ENCODE measurements at regions not wholly inside any gene's neighbourhood (a gene's known extent, or its start where the extent isn't known, plus 50 kb on each side); places are given as distances from the start of the nearest gene placed in this dataset.

DNA sequence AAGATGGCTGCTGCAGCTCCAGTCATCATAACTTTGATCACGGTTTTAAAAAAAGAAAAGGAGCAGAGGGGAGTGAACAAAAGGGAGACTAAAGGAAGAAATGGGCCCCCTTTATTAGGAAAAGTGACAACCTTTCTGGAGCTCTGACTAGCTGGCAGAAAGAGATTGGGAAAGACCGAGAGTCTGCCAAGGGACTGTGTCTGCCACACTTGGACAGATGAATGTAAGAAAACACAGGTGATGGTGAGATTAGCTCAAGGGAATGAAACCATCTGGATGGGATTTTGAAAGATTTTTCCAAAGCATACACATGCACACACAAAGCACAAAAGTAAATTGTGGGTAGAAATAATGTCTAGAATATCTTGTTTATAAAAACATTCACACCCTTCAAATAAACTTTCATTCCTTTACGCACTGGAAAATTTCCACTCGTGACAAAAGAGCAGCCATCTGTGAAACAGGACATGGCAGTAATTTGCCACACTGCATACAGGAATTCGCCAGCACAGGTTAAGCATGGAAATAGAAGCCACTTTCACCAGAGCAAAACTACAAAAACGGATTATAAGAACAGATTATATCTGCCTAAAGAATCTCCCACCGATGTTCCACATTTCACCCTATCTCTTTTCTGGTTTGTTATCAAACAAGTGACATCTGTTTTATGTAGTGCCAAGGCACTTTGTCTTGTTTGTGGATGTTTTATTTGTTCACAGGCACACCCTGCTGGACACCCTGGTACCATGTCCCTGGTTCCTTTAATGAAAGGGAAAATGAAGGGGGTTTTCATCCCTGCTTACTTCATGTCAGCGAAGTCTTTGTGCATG is 819.5 kb downstream of the DIAPH3 start:
- Histone ChIP-seq H4K20me1 (ENCODE audit: control insufficient read depth, insufficient read depth, low read depth, low read length) (no peaks in the 10 kb centered on the region), H3K4me2 (ENCODE audit: low read length) (no peak overlapping the region), H3K4me3 (ENCODE audit: low read length) (no peak overlapping the region), H3K4me1 (ENCODE audit: control insufficient read depth, low read length) (no peaks in the 10 kb centered on the region), H3K79me2 (ENCODE audit: control insufficient read depth, low read length) (no peaks in the 10 kb centered on the region), H3K36me3 (ENCODE audit: control insufficient read depth, low read length) (no peaks in the 10 kb centered on the region), H3K27ac (ENCODE audit: low read depth, low read length) (no peak overlapping the region), H3K9me3 (ENCODE audit: control insufficient read depth, insufficient read depth, low read length) (no peaks in the 10 kb centered on the region), H3K9me2 (replicated peaks; ENCODE audit: control insufficient read depth, low read length) (no peaks in the 10 kb centered on the region), H3K27me3 (ENCODE audit: control insufficient read depth, low read length) (no peaks in the 10 kb centered on the region), H3F3A (ENCODE audit: control insufficient read depth, insufficient read depth) (no peaks in the 10 kb centered on the region)
- TF ChIP-seq EZH2phosphoT487 (IDR thresholded peaks at IDR 0.05; ENCODE audit: borderline replicate concordance, low read length), result no peak
- TF ChIP-seq, protein P1, sequence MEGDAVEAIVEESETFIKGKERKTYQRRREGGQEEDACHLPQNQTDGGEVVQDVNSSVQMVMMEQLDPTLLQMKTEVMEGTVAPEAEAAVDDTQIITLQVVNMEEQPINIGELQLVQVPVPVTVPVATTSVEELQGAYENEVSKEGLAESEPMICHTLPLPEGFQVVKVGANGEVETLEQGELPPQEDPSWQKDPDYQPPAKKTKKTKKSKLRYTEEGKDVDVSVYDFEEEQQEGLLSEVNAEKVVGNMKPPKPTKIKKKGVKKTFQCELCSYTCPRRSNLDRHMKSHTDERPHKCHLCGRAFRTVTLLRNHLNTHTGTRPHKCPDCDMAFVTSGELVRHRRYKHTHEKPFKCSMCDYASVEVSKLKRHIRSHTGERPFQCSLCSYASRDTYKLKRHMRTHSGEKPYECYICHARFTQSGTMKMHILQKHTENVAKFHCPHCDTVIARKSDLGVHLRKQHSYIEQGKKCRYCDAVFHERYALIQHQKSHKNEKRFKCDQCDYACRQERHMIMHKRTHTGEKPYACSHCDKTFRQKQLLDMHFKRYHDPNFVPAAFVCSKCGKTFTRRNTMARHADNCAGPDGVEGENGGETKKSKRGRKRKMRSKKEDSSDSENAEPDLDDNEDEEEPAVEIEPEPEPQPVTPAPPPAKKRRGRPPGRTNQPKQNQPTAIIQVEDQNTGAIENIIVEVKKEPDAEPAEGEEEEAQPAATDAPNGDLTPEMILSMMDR (IDR thresholded peaks at IDR 0.05; ENCODE audit: low read depth, low read length, poor library complexity, severe bottlenecking), result no peak

DNA sequence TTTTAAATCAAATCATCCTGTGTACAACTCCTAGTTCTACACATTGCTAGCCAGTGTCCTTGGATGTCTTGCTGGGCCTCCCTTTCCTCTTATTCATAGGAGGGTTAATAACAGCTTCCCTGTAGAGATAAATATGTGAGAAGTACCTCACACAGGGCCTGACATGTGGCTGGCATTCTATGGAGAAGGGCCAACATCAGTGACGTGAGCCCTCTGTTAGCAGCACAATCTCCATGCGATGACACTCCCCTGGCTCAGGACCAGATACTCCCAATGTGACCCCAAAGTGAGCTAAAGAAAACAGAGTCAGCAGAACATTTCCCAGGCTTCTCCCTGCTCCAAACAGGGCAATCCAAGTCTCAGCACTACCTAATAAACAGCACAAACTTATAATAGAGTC is 818.4 kb downstream of the DIAPH3 start:
- Histone ChIP-seq H3K27ac (ENCODE audit: low read depth, low read length) (no peak overlapping the region), H3K4me2 (ENCODE audit: low read length) (no peak overlapping the region), H4K20me1 (ENCODE audit: control insufficient read depth, insufficient read depth, low read depth, low read length) (no peaks in the 10 kb centered on the region), H3K4me1 (ENCODE audit: control insufficient read depth, low read length) (no peaks in the 10 kb centered on the region), H3K9me3 (ENCODE audit: control insufficient read depth, insufficient read depth, low read length) (no peaks in the 10 kb centered on the region), H3K9me2 (replicated peaks; ENCODE audit: control insufficient read depth, low read length) (no peaks in the 10 kb centered on the region), H3K27me3 (ENCODE audit: control insufficient read depth, low read length) (no peaks in the 10 kb centered on the region), H3K4me3 (ENCODE audit: low read length) (no peak overlapping the region), H3K79me2 (ENCODE audit: control insufficient read depth, low read length) (no peaks in the 10 kb centered on the region), H3K36me3 (ENCODE audit: control insufficient read depth, low read length) (no peaks in the 10 kb centered on the region), H3F3A (ENCODE audit: control insufficient read depth, insufficient read depth) (no peaks in the 10 kb centered on the region)
- TF ChIP-seq EZH2phosphoT487 (IDR thresholded peaks at IDR 0.05; ENCODE audit: borderline replicate concordance, low read length), result no peak
- TF ChIP-seq, protein P1 (IDR thresholded peaks at IDR 0.05; ENCODE audit: low read depth, low read length, poor library complexity, severe bottlenecking), result no peak

DNA sequence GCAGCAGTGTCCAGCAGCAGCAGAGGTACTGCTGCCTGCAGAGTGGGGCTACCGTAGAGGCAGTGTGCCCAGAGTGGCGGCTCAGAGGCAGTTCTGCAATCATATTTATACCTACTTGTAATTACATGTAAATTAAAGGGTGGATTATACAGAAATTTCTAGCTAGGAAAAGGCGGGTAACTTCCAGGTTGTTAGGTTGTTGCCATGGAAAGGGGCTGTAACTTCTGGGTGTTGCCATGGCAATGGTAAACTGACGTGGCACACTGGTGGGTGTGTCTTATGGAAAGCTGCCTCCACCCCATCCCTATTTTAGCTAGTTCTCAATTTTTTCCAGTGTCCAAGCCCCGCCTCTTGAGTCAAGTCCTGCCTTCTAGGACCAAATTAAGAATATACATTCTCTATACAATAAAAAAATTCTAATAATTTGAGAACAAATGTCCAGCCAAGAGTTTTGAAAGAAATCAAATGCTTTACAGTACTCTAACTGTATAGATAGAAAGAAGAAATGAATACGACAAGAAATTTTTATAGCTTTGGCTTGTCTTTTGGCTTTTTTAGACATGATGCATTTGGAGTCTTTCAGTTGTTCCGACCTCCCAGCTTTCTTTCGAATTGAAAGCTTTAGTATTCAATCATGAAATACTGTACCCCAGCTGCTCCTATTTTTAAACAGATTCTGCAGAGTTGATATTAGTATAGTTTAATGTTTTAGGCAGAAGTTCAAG is 816.6 kb downstream of the DIAPH3 start:
- H3K27ac ChIP-seq (ENCODE audit: low read depth, low read length), result no peak overlapping the region
- no peaks in the 10 kb centered on the region for H3K9me3 ChIP-seq (ENCODE audit: control insufficient read depth, insufficient read depth, low read length)
- no peaks in the 10 kb centered on the region for H3K27me3 ChIP-seq (ENCODE audit: control insufficient read depth, low read length)
- H3F3A ChIP-seq (ENCODE audit: control insufficient read depth, insufficient read depth), result no peaks in the 10 kb centered on the region
- no peaks in the 10 kb centered on the region for H3K79me2 ChIP-seq (ENCODE audit: control insufficient read depth, low read length)
- H3K4me3 ChIP-seq (ENCODE audit: low read length), result no peak overlapping the region
- no peaks in the 10 kb centered on the region for H4K20me1 ChIP-seq (ENCODE audit: control insufficient read depth, insufficient read depth, low read depth, low read length)
- no peaks in the 10 kb centered on the region for H3K36me3 ChIP-seq (ENCODE audit: control insufficient read depth, low read length)
- TF ChIP-seq, protein P1 (IDR thresholded peaks at IDR 0.05; ENCODE audit: low read depth, low read length, poor library complexity, severe bottlenecking), result no peak
- TF ChIP-seq EZH2phosphoT487 (IDR thresholded peaks at IDR 0.05; ENCODE audit: borderline replicate concordance, low read length), result no peak
- no peaks in the 10 kb centered on the region for H3K9me2 ChIP-seq (replicated peaks; ENCODE audit: control insufficient read depth, low read length)
- H3K4me1 ChIP-seq (ENCODE audit: control insufficient read depth, low read length), result no peaks in the 10 kb centered on the region
- H3K4me2 ChIP-seq (ENCODE audit: low read length), result no peak overlapping the region

Data from DOHH2 (cell line).